Heart left ventricle (tissue), 16 donors: ENCODE measurements at regions not wholly inside any gene's neighbourhood (a gene's known extent, or its start where the extent isn't known, plus 50 kb on each side); places are given as distances from the start of the nearest gene placed in this dataset.

Source experiments
- ATAC-seq, 4 donors: fragments of 200-7000 bp; cut with Tn5 transposase; one replicate each; pipeline ENCODE4 v1.9.1; 2020 to 2022; ENCODE audit warnings: moderate library complexity in 4 of 4, mild to moderate bottlenecking in 3 of 4, moderate number of reproducible peaks in 1 of 4
- DNase-seq, 5 donors: peaks; one replicate each; pipeline ENCODE4 v3.0.0-alpha.2; 2020
- H3K27ac ChIP-seq, 12 donors: fragments of 200-600 bp; sonication (generic) in 4 of 12; one replicate each; pipeline versions ENCODE4 v1.5.0 to v1.8.0; 2016 to 2022; ENCODE audit warnings: mild to moderate bottlenecking in 2 of 12
- H3K27me3 ChIP-seq, 9 donors: fragments of 200-600 bp; sonication (generic) in 2 of 9; one replicate each; pipeline versions ENCODE4 v1.5.1 to v1.8.0; 2016 to 2022; ENCODE audit warnings: mild to moderate bottlenecking in 3 of 9
- H3K36me3 ChIP-seq, 9 donors: fragments of 200-600 bp; sonication (generic) in 2 of 9; one replicate each; pipeline versions ENCODE4 v1.5.0 to v1.8.0; 2018 to 2022; ENCODE audit warnings: mild to moderate bottlenecking in 2 of 9
- H3K4me1 ChIP-seq, 12 donors: fragments of 200-600 bp; sonication (generic) in 4 of 12; one replicate each; pipeline versions ENCODE4 v1.5.0 to v1.8.0; 2016 to 2022; ENCODE audit warnings: mild to moderate bottlenecking in 3 of 12
- H3K4me3 ChIP-seq, 12 donors: fragments of 200-600 bp; sonication (generic) in 4 of 12; one replicate each; pipeline versions ENCODE4 v1.5.0 to v1.8.0; 2017 to 2022; ENCODE audit warnings: mild to moderate bottlenecking in 9 of 12, moderate library complexity in 4 of 12
- H3K9me3 ChIP-seq, 12 donors: fragments of 200-600 bp; sonication (generic) in 4 of 12; one replicate each; pipeline versions ENCODE4 v1.5.0 to v1.8.0; 2016 to 2022; ENCODE audit warnings: mild to moderate bottlenecking in 1 of 12
- POLR2A ChIP-seq, 2 donors: fragments of 450-650 bp; IDR thresholded peaks; one replicate each; pipeline ENCODE4 v1.6.1; 2017; ENCODE audit warnings: antibody characterized with exemption in 2 of 2, mild to moderate bottlenecking in 2 of 2, moderate library complexity in 2 of 2
- WGBS, 4 donors: extraction: QIAGEN DNeasy Blood & Tissue Kit in 2 of 4; methylation state at CpG; one replicate each; pipeline versions ENCODE4 v1.1.5 to v1.1.7; 2013 to 2018; 5-methylcytosine and 5-hydroxymethylcytosine counted together
- intact Hi-C, 10 donors: fragments of 100-400 bp; cut with DNase I; formaldehyde crosslinking; loops; one replicate each; pipeline versions ENCODE4 v1.11.1 to v1.14.2; 2022
- TF ChIP-seq, protein P1 (sequence below), 12 donors: fragments of 200-600 bp; sonication (generic) in 4 of 12; IDR thresholded peaks; one replicate each; pipeline versions ENCODE4 v1.5.0 to v1.8.0; 2018 to 2022; ENCODE audit warnings: antibody characterized with exemption in 12 of 12, mild to moderate bottlenecking in 5 of 12
- donor health status: ischemic (EF 13 %, LVEDD 7.1; RV severe dilation, severe dysfunction).
- donor health status: healthy with polysubstance abuse.
- donor health status: DM: no; HTN: yes; CAD: no.
- donor health status: DM: no; HTN: no; CAD: no.
- donor health status: ischemic (EF 25% LVEDD 6.9; RV normal size, moderate dysfunction).
- donor health status: ischemic (EF 25% LVEDD 5.7; RV mildly dilated, moderate dysfunction).
- donor health status: healthy.
- donor health status: DM: yes; HTN: yes; CAD: no.
- donor health status: ischemic (EF 35%, LVEDD 5.7; RV mildly dilated, moderate dysfunction).
- donor health status: nonischemic (EF 11% LVEDD 7.7; RV severe dilation, severe dysfunction).
- donor health status: DM: yes; HTN: yes; CAD: no.
- donor health status: PGD.
- donor health status: ischemic (EF 29% LVEDD 5.4; RV normal size, mild dysfunction).
- donor health status: nonischemic (EF 23%, LVEDD 6.1; RV moderate dilation, normal function).

GRCh38 chrX:39104745-39105144 lies 303.5 kb downstream of the MID1IP1 start:
- Histone ChIP-seq H3K4me3 (no peak overlapping the region), H3K27ac (no peak overlapping the region), H3K27me3 (peaks cover 0 to 6% (median 0%) of the 10 kb centered on the region in 9 donors), H3K9me3 (peaks cover 0 to 14% (median 0%) of the 10 kb centered on the region in 12 donors), H3K36me3 (no peaks in the 10 kb centered on the region), H3K4me1 (no peaks in the 10 kb centered on the region)
- no peak for DNase-seq
- WGBS, 4 donors = 74 to 91% (median 88%) methylated on average over 1 of the region's 1 CpG
- intact Hi-C loops = no loop called here
- no peak for ATAC-seq
- TF ChIP-seq, protein P1, sequence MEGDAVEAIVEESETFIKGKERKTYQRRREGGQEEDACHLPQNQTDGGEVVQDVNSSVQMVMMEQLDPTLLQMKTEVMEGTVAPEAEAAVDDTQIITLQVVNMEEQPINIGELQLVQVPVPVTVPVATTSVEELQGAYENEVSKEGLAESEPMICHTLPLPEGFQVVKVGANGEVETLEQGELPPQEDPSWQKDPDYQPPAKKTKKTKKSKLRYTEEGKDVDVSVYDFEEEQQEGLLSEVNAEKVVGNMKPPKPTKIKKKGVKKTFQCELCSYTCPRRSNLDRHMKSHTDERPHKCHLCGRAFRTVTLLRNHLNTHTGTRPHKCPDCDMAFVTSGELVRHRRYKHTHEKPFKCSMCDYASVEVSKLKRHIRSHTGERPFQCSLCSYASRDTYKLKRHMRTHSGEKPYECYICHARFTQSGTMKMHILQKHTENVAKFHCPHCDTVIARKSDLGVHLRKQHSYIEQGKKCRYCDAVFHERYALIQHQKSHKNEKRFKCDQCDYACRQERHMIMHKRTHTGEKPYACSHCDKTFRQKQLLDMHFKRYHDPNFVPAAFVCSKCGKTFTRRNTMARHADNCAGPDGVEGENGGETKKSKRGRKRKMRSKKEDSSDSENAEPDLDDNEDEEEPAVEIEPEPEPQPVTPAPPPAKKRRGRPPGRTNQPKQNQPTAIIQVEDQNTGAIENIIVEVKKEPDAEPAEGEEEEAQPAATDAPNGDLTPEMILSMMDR (IDR thresholded peaks at IDR 0.05) = no peak
- TF ChIP-seq POLR2A (IDR thresholded peaks at IDR 0.05) = no peak

- TF ChIP-seq, protein P1 (IDR thresholded peaks at IDR 0.05) = no peak
- TF ChIP-seq POLR2A (IDR thresholded peaks at IDR 0.05) = no peak
- H3K9me3 ChIP-seq = peaks cover 0 to 27% (median 6%) of the 10 kb centered on the region in 12 donors
- no peaks in the 10 kb centered on the region for H3K36me3 ChIP-seq
- no peak overlapping the region for H3K4me3 ChIP-seq
- no peaks in the 10 kb centered on the region for H3K4me1 ChIP-seq
- no peak for DNase-seq
- intact Hi-C loops = no loop called here
- 69 to 87% (median 81%) methylated on average over 3 of the region's 3 CpGs for WGBS, 4 donors
- ATAC-seq = no peak
- peaks cover 0 to 6% (median 0%) of the 10 kb centered on the region in 9 donors for H3K27me3 ChIP-seq
- no peak overlapping the region for H3K27ac ChIP-seq
Observed at GRCh38 chrX:39112143-39112542, 310.9 kb downstream of the MID1IP1 start.

GRCh38 chrX:39115166-39115565 lies 313.9 kb downstream of the MID1IP1 start:
- no peak for ATAC-seq
- no peak for TF ChIP-seq POLR2A (IDR thresholded peaks at IDR 0.05)
- TF ChIP-seq, protein P1 (IDR thresholded peaks at IDR 0.05) = no peak
- DNase-seq = no peak
- intact Hi-C loops = no loop called here
- H3K27me3 ChIP-seq = peaks cover 0 to 8% (median 0%) of the 10 kb centered on the region in 9 donors
- H3K36me3 ChIP-seq = no peaks in the 10 kb centered on the region
- H3K27ac ChIP-seq = no peak overlapping the region
- no peaks in the 10 kb centered on the region for H3K4me1 ChIP-seq
- peaks cover 0 to 24% (median 6%) of the 10 kb centered on the region in 12 donors for H3K9me3 ChIP-seq
- H3K4me3 ChIP-seq = no peak overlapping the region

GRCh38 chrX:39117101-39117500 lies 315.8 kb downstream of the MID1IP1 start:
- DNase-seq = no peak
- no peak overlapping the region for H3K27ac ChIP-seq
- no peaks in the 10 kb centered on the region for H3K36me3 ChIP-seq
- no peak overlapping the region for H3K4me3 ChIP-seq
- 58 to 87% (median 70%) methylated on average over 2 of the region's 2 CpGs for WGBS, 4 donors
- H3K9me3 ChIP-seq = peaks cover 0 to 7% (median 0%) of the 10 kb centered on the region in 12 donors
- TF ChIP-seq, protein P1 (IDR thresholded peaks at IDR 0.05) = no peak
- TF ChIP-seq POLR2A (IDR thresholded peaks at IDR 0.05) = no peak
- peaks cover 0 to 16% (median 0%) of the 10 kb centered on the region in 9 donors for H3K27me3 ChIP-seq
- no peak for ATAC-seq
- intact Hi-C loops = no loop called here
- H3K4me1 ChIP-seq = no peaks in the 10 kb centered on the region
